GM12874 (cell line): ENCODE measurements at regions not wholly inside any gene's neighbourhood (a gene's known extent, or its start where the extent isn't known, plus 50 kb on each side); places are given as distances from the start of the nearest gene placed in this dataset.

Source experiments
- TF ChIP-seq, protein P1 (sequence below): IDR thresholded peaks from 2 replicates; pipeline ENCODE4 v1.5.1; 2011; ENCODE audit warnings: low read depth, mild to moderate bottlenecking, control low read depth, low read length, moderate library complexity; ENCODE audit not compliant: insufficient read depth

- TF ChIP-seq, protein P1, sequence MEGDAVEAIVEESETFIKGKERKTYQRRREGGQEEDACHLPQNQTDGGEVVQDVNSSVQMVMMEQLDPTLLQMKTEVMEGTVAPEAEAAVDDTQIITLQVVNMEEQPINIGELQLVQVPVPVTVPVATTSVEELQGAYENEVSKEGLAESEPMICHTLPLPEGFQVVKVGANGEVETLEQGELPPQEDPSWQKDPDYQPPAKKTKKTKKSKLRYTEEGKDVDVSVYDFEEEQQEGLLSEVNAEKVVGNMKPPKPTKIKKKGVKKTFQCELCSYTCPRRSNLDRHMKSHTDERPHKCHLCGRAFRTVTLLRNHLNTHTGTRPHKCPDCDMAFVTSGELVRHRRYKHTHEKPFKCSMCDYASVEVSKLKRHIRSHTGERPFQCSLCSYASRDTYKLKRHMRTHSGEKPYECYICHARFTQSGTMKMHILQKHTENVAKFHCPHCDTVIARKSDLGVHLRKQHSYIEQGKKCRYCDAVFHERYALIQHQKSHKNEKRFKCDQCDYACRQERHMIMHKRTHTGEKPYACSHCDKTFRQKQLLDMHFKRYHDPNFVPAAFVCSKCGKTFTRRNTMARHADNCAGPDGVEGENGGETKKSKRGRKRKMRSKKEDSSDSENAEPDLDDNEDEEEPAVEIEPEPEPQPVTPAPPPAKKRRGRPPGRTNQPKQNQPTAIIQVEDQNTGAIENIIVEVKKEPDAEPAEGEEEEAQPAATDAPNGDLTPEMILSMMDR = no peak
Observed at GRCh38 chr12:30501718-30502117, 194.0 kb downstream of the IPO8 start.

GRCh38 chr12:30500532-30500931 lies 195.1 kb downstream of the IPO8 start:
- TF ChIP-seq, protein P1 = no peak

DNA sequence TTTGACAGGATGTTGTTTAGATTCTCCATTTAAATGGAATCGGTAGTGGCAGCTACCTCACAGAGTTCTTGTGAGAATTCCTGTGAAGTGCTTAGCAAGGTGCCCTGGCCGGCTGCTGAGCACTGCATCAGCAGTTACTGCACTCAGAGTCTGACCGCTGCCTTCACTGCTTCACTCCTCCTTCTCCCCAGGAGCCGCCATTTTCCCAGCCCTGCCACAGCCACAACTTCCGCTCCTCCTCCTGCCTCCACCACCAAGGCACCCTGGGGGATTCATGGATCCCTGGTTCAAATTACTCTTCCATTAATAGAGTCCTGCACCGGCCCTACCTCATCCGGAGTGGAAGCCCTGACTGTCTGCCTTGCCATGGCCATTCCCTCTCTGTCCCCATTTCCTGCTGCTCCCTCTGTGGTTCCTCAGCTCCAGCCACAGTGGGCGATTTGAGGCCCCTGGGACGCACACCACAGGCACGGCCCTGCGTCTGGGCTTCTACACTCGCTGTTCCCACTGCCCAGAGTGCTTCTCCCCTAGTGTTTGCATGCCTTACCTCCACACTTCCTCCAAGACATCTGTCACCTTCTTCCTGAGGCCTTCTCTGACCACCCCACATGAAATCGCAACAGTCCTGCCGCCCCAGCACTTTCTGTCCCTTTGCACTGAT lies 210.3 kb downstream of the IPO8 start:
- TF ChIP-seq, protein P1 = no peak

- TF ChIP-seq, protein P1 = no peak
Observed at GRCh38 chr12:30484658-30485057, 211.0 kb downstream of the IPO8 start.

- TF ChIP-seq, protein P1 = no peak
Observed at GRCh38 chr12:30482650-30483049, 213.0 kb downstream of the IPO8 start.

DNA sequence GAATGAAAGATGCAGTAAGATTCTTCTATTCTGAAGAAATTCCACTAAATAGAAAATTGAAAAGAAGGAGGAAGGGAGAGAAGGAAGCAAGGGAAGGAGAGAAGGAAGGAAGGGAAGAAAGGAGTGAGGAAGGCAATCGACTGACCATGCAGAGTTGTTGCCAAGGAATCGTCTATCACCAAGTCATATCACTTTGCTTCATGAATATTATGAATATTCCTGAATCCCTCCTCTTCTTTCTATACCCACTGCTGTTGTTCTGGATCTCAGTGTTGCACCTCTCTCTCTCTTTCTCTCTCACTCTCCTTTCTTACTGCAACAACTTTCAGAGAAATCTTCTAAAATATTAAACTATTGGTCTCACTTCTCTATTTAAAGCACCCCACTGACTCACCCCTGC lies 222.4 kb downstream of the IPO8 start:
- TF ChIP-seq, protein P1 = no peak

DNA sequence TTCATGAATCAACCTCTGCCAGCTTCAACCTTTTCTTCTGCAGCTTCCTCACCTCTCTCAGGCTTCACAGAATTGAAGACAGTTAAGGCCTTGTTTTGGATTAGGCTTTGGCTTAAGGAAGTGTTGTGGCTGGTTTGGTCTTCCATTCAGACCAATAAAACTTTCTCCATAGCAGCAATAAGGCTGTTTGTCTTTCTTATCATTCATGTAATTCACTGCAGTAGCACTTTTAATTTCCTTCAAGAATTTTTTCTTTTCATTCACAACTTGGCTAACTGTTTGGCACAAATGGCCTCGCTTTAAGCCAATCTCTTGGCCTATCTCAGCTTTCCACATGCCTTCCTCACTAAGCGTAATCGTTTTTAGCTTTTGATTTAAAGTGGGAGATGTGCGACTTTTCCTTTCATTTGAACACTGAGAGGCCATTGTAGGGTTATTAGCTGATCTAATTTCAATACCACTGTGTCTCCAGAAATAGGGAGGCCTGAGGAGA lies 229.5 kb downstream of the IPO8 start:
- TF ChIP-seq, protein P1 = no peak
